ENCODE measurements at regions not wholly inside any gene's neighbourhood (a gene's known extent, or its start where the extent isn't known, plus 50 kb on each side); places are given as distances from the start of the nearest gene placed in this dataset.

- Histone ChIP-seq H3K9ac (no peak overlapping the region), H3K9me3 (ENCODE audit: low read depth) (no peaks in the 10 kb centered on the region), H3K27me3 (no peaks in the 10 kb centered on the region), H4K20me1 (ENCODE audit: low read depth) (no peaks in the 10 kb centered on the region), H3K36me3 (no peaks in the 10 kb centered on the region), H3F3A (ENCODE audit: low read depth) (peaks cover 13% of the 10 kb centered on the region), H3K4me2 (no peak overlapping the region), H2AFZ (replicated peaks) (no peak overlapping the region), H3K4me1 (peaks cover 6% of the 10 kb centered on the region), H3K79me2 (ENCODE audit: low read depth) (no peaks in the 10 kb centered on the region), H3K4me3 (no peak overlapping the region), H3K27ac (no peak overlapping the region)
- H3K36me3 Mint-ChIP-seq, result no peaks in the 10 kb centered on the region
- peaks cover 9% of the 10 kb centered on the region for H3K4me1 Mint-ChIP-seq
- no peaks in the 10 kb centered on the region for H3K9me3 Mint-ChIP-seq
- H3K4me3 Mint-ChIP-seq, result no peak overlapping the region
- TF ChIP-seq EZH2 (IDR thresholded peaks at IDR 0.05) (no peak), EZH2phosphoT487 (IDR thresholded peaks at IDR 0.05) (no peak)
- TF ChIP-seq, protein P1, sequence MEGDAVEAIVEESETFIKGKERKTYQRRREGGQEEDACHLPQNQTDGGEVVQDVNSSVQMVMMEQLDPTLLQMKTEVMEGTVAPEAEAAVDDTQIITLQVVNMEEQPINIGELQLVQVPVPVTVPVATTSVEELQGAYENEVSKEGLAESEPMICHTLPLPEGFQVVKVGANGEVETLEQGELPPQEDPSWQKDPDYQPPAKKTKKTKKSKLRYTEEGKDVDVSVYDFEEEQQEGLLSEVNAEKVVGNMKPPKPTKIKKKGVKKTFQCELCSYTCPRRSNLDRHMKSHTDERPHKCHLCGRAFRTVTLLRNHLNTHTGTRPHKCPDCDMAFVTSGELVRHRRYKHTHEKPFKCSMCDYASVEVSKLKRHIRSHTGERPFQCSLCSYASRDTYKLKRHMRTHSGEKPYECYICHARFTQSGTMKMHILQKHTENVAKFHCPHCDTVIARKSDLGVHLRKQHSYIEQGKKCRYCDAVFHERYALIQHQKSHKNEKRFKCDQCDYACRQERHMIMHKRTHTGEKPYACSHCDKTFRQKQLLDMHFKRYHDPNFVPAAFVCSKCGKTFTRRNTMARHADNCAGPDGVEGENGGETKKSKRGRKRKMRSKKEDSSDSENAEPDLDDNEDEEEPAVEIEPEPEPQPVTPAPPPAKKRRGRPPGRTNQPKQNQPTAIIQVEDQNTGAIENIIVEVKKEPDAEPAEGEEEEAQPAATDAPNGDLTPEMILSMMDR (IDR thresholded peaks at IDR 0.05), result no peak
- H3K27ac Mint-ChIP-seq, result no peak overlapping the region
- no peaks in the 10 kb centered on the region for H3K27me3 Mint-ChIP-seq (ENCODE audit: insufficient read depth, low read depth)
- no peak for DNase-seq (ENCODE audit: low spot score)
Measured at GRCh38 chr2:47675196-47675825, 104.5 kb upstream of the KCNK12 start.

- H3K9me3 ChIP-seq (ENCODE audit: low read depth), result no peaks in the 10 kb centered on the region
- peaks cover 2% of the 10 kb centered on the region for H3K27me3 Mint-ChIP-seq (ENCODE audit: insufficient read depth, low read depth)
- no peaks in the 10 kb centered on the region for H3K36me3 ChIP-seq
- no peak overlapping the region for H3K4me3 Mint-ChIP-seq
- H4K20me1 ChIP-seq (ENCODE audit: low read depth), result no peaks in the 10 kb centered on the region
- no peak overlapping the region for H3K4me2 ChIP-seq
- no peaks in the 10 kb centered on the region for H3K9me3 Mint-ChIP-seq
- H3K4me1 ChIP-seq, result peaks cover 14% of the 10 kb centered on the region
- H2AFZ ChIP-seq (replicated peaks), result no peak overlapping the region
- TF ChIP-seq EZH2phosphoT487 (IDR thresholded peaks at IDR 0.05) (no peak), EZH2 (IDR thresholded peaks at IDR 0.05) (no peak)
- TF ChIP-seq, protein P1 (IDR thresholded peaks at IDR 0.05), result no peak
- peaks cover 11% of the 10 kb centered on the region for H3K4me1 Mint-ChIP-seq
- no peak overlapping the region for H3K27ac Mint-ChIP-seq
- H3K27me3 ChIP-seq, result no peaks in the 10 kb centered on the region
- no peak overlapping the region for H3K4me3 ChIP-seq
- H3K79me2 ChIP-seq (ENCODE audit: low read depth), result no peaks in the 10 kb centered on the region
- no peaks in the 10 kb centered on the region for H3K36me3 Mint-ChIP-seq
- no peak overlapping the region for H3K9ac ChIP-seq
- no peak overlapping the region for H3K27ac ChIP-seq
- DNase-seq (ENCODE audit: low spot score), result no peak
- no peaks in the 10 kb centered on the region for H3F3A ChIP-seq (ENCODE audit: low read depth)
Measured at GRCh38 chr2:47666332-47666731, 95.5 kb upstream of the KCNK12 start.

DNA sequence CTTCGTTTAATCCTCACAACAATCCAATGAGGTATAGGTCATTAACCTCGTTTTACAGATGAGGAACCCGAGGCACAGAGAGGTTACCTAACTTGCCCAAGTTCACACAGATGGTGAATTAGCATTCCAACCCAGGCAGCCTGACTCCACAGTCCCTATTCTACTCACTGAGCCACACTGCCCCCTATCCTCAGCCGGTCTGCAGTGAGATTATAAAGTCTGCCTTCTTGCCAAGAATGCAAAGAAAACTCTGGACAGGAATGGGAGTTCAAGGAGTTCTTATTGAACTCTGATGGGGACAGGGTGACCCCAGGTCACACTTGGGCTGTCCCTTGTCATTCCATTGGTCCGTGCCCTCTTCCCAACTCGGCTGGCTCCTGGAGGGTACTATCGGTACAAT, 94.0 kb upstream of the KCNK12 start:
- Histone ChIP-seq H3F3A (ENCODE audit: low read depth) (no peaks in the 10 kb centered on the region), H3K4me3 (no peak overlapping the region), H3K9ac (no peak overlapping the region), H3K79me2 (ENCODE audit: low read depth) (no peaks in the 10 kb centered on the region), H3K36me3 (no peaks in the 10 kb centered on the region), H3K4me1 (peaks cover 14% of the 10 kb centered on the region), H4K20me1 (ENCODE audit: low read depth) (no peaks in the 10 kb centered on the region), H3K27ac (no peak overlapping the region), H2AFZ (replicated peaks) (no peak overlapping the region), H3K27me3 (no peaks in the 10 kb centered on the region), H3K4me2 (no peak overlapping the region), H3K9me3 (ENCODE audit: low read depth) (no peaks in the 10 kb centered on the region)
- Mint-ChIP-seq H3K27me3 (ENCODE audit: insufficient read depth, low read depth) (peaks cover 2% of the 10 kb centered on the region), H3K27ac (no peak overlapping the region), H3K9me3 (no peaks in the 10 kb centered on the region), H3K4me1 (peaks cover 11% of the 10 kb centered on the region), H3K4me3 (no peak overlapping the region), H3K36me3 (no peaks in the 10 kb centered on the region)
- TF ChIP-seq EZH2 (IDR thresholded peaks at IDR 0.05) (no peak), EZH2phosphoT487 (IDR thresholded peaks at IDR 0.05) (no peak)
- TF ChIP-seq, protein P1 (IDR thresholded peaks at IDR 0.05), result no peak
- DNase-seq (ENCODE audit: low spot score), result no peak

Measured in neural progenitor cell (in vitro differentiated cells).